ENCODE measurements at regions not wholly inside any gene's neighbourhood (a gene's known extent, or its start where the extent isn't known, plus 50 kb on each side); places are given as distances from the start of the nearest gene placed in this dataset.

GRCh38 chr3:14306142-14306541 is 96.3 kb upstream of the SLC6A6 start:
- TF ChIP-seq CTCF (IDR thresholded peaks at IDR 0.05) (no peak), EZH2phosphoT487 (IDR thresholded peaks at IDR 0.05) (no peak), EZH2 (IDR thresholded peaks at IDR 0.05) (no peak)
